Spleen (tissue), 7 donors: ENCODE measurements at regions not wholly inside any gene's neighbourhood (a gene's known extent, or its start where the extent isn't known, plus 50 kb on each side); places are given as distances from the start of the nearest gene placed in this dataset.

Source experiments
- POLR2AphosphoS5 ChIP-seq, 3 donors: sonication (generic); formaldehyde crosslinking; IDR thresholded peaks; one replicate each; pipeline ENCODE4 v1.5.1; 2017; ENCODE audit warnings: antibody characterized with exemption in 3 of 3
- TF ChIP-seq, protein P1 (sequence below), 11 experiments: fragments of 200-600 bp in 7 of 11; fragments of 450-650 bp in 4 of 11; sonication (generic) in 4 of 11; IDR thresholded peaks in 8 of 11; conservative IDR thresholded peaks in 3 of 11; 1 replicate in 7 of 11; 2 replicates in 4 of 11; pipeline versions ENCODE4 v1.4.0 to v1.8.0; 2016 to 2021; ENCODE audit warnings: antibody characterized with exemption in 11 of 11, inconsistent platforms in 4 of 11, mild to moderate bottlenecking in 1 of 11
- donor health status: DM: no; HTN: no; CAD: no; lungs with moderate emphysema.
- donor health status: DM: no; HTN: no; CAD: no.
- donor health status: DM: no; HTN: no; CAD: no.

DNA sequence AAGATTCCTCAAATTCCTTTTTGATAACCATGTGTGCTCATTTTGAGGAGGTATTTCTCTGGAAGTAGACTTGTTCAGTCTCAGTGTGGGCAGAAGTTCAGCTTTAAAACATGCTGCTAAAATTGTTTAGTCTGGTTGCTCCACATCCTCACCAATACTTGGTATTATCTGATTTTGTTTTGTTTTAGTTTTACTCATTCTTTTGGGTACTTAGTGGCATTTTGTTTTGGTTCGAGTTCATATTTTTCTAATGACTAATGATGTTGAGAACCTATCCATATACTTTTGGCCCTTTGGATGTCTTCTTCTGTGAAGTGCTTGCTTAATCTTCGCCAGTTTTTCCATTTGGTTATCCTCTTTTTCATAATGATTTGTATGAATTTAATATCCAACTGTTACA is 694.2 kb upstream of the FZD8 start:
- TF ChIP-seq, protein P1, sequence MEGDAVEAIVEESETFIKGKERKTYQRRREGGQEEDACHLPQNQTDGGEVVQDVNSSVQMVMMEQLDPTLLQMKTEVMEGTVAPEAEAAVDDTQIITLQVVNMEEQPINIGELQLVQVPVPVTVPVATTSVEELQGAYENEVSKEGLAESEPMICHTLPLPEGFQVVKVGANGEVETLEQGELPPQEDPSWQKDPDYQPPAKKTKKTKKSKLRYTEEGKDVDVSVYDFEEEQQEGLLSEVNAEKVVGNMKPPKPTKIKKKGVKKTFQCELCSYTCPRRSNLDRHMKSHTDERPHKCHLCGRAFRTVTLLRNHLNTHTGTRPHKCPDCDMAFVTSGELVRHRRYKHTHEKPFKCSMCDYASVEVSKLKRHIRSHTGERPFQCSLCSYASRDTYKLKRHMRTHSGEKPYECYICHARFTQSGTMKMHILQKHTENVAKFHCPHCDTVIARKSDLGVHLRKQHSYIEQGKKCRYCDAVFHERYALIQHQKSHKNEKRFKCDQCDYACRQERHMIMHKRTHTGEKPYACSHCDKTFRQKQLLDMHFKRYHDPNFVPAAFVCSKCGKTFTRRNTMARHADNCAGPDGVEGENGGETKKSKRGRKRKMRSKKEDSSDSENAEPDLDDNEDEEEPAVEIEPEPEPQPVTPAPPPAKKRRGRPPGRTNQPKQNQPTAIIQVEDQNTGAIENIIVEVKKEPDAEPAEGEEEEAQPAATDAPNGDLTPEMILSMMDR (IDR thresholded peaks at IDR 0.05 in 8 of 11, conservative IDR thresholded peaks at IDR 0.05 in 3 of 11), result no peak
- no peak for TF ChIP-seq POLR2AphosphoS5 (IDR thresholded peaks at IDR 0.05)
